ENCODE measurements at regions not wholly inside any gene's neighbourhood (a gene's known extent, or its start where the extent isn't known, plus 50 kb on each side); places are given as distances from the start of the nearest gene placed in this dataset.

GRCh38 chr3:42037318-42037945 lies 53.7 kb upstream of the TRAK1 start:
- no peak for DNase-seq

GRCh38 chr3:42036483-42036823 lies 54.7 kb upstream of the TRAK1 start:
- peak; percentile 57 to 92 for DNase-seq

GRCh38 chr3:42035816-42036482 lies 55.2 kb upstream of the TRAK1 start:
- DNase-seq, result no peak

GRCh38 chr3:42035007-42035406 lies 56.1 kb upstream of the TRAK1 start:
- no peak for DNase-seq

GRCh38 chr3:42033741-42034140 lies 57.4 kb upstream of the TRAK1 start:
- DNase-seq, result no peak

GRCh38 chr3:42032693-42033349 lies 58.3 kb upstream of the TRAK1 start:
- peak; percentile 47 to 69 for DNase-seq

- DNase-seq, result no peak
Observed at GRCh38 chr3:42031808-42032480, 59.2 kb upstream of the TRAK1 start.

- DNase-seq, result no peak
Observed at GRCh38 chr3:42028474-42028873, 62.7 kb upstream of the TRAK1 start.

GRCh38 chr3:42027571-42027970 lies 63.6 kb upstream of the TRAK1 start:
- DNase-seq, result peak; percentile 38 to 43

GRCh38 chr3:42025370-42026138 lies 63.7 kb upstream of the ULK4 start:
- DNase-seq, result peak; percentile 90 to 95

GRCh38 chr3:42024591-42025351 lies 62.9 kb upstream of the ULK4 start:
- no peak for DNase-seq

- no peak for DNase-seq
Observed at GRCh38 chr3:42023380-42023779, 61.5 kb upstream of the ULK4 start.

GRCh38 chr3:42022355-42022754 lies 60.5 kb upstream of the ULK4 start:
- DNase-seq, result no peak

GRCh38 chr3:42020684-42021307 lies 58.9 kb upstream of the ULK4 start:
- no peak for DNase-seq

- no peak for DNase-seq
Observed at GRCh38 chr3:42019953-42020260, 58.0 kb upstream of the ULK4 start.

- no peak for DNase-seq
Observed at GRCh38 chr3:42019144-42019952, 57.4 kb upstream of the ULK4 start.

GRCh38 chr3:42014921-42015533 lies 53.1 kb upstream of the ULK4 start:
- peak; percentile 19 to 28 for DNase-seq

- peak; percentile 23 to 49 for DNase-seq
Observed at GRCh38 chr3:42014458-42014920, 52.6 kb upstream of the ULK4 start.

- peak in 1 of 2 donors; percentile 26 for DNase-seq
Observed at GRCh38 chr3:42013691-42014457, 52.0 kb upstream of the ULK4 start.
